ENCODE measurements at regions not wholly inside any gene's neighbourhood (a gene's known extent, or its start where the extent isn't known, plus 50 kb on each side); places are given as distances from the start of the nearest gene placed in this dataset.

- ChIA-PET POLR2A (no interaction called here), CTCF (ENCODE audit: low intra/inter-chr PET ratio, low total read pairs) (no interaction called here)
- Histone ChIP-seq H3K4me1 (ENCODE audit: insufficient read depth, low read length) (no peaks in the 10 kb centered on the region), H3K9me3 (ENCODE audit: low read length) (no peaks in the 10 kb centered on the region), H3K4me2 (ENCODE audit: low read depth, low read length) (no peak overlapping the region), H3K4me3 (replicated peaks in 1 of 3; ENCODE audit: insufficient read depth in 1 of 3, low read depth in 2 of 3, low read length in 3 of 3) (no peak overlapping the region), H3K36me3 (replicated peaks in 1 of 2; ENCODE audit: control insufficient read depth in 1 of 2, insufficient read depth in 2 of 2, low read length in 2 of 2) (no peaks in the 10 kb centered on the region), H3K27ac (ENCODE audit: extremely low read length, insufficient read depth, low read length) (no peak overlapping the region), H4K20me1 (ENCODE audit: insufficient read depth, low read length) (no peaks in the 10 kb centered on the region), H3K27me3 (ENCODE audit: control insufficient read depth in 1 of 2, insufficient read depth in 2 of 2, low read length in 2 of 2) (no peaks in the 10 kb centered on the region), H2AFZ (ENCODE audit: low read length) (no peak overlapping the region), H3K9ac (ENCODE audit: insufficient read depth, low read depth, low read length) (no peak overlapping the region), H3K79me2 (ENCODE audit: insufficient read depth, low read length) (no peaks in the 10 kb centered on the region)
- BruUV-seq (replicated peaks): no TSS peak
- no peak for ATAC-seq
- intact Hi-C loops (cut with micrococcal nuclease; ENCODE audit: unreplicated experiment) (no loop called here), in situ Hi-C loops (cut with HindIII; ENCODE audit: extremely low pct_ligation_motif_present, low pct_unique_long_range_greater_than_20kb) (no loop called here)
- no peak for TF ChIP-seq SP5 (CRISPR knock-in tag; IDR thresholded peaks at IDR 0.05; ENCODE audit: borderline replicate concordance, low read depth)
- no peak for TF ChIP-seq CEBPG (CRISPR knock-in tag; IDR thresholded peaks at IDR 0.05)
- TF ChIP-seq ZNF124 (CRISPR knock-in tag; IDR thresholded peaks at IDR 0.05): no peak
- TF ChIP-seq, protein P1, sequence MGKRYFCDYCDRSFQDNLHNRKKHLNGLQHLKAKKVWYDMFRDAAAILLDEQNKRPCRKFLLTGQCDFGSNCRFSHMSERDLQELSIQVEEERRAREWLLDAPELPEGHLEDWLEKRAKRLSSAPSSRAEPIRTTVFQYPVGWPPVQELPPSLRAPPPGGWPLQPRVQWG (CRISPR knock-in tag; IDR thresholded peaks at IDR 0.05; ENCODE audit: borderline replicate concordance, low read depth): no peak
- TF ChIP-seq MEIS2 (CRISPR knock-in tag; IDR thresholded peaks at IDR 0.05): no peak
- TF ChIP-seq SATB2 (CRISPR knock-in tag; IDR thresholded peaks at IDR 0.05): no peak
- TF ChIP-seq ZNF530 (CRISPR knock-in tag; IDR thresholded peaks at IDR 0.05; ENCODE audit: low read depth): no peak
- TF ChIP-seq TOE1 (CRISPR knock-in tag; IDR thresholded peaks at IDR 0.05): no peak
- TF ChIP-seq MLXIP (CRISPR knock-in tag; IDR thresholded peaks at IDR 0.05; ENCODE audit: borderline replicate concordance): no peak
- no peak for TF ChIP-seq ZNF17 (CRISPR knock-in tag; IDR thresholded peaks at IDR 0.05)
- no peak for TF ChIP-seq GFI1 (CRISPR knock-in tag; IDR thresholded peaks at IDR 0.05; ENCODE audit: borderline replicate concordance)
- TF ChIP-seq ZNF577 (CRISPR knock-in tag; IDR thresholded peaks at IDR 0.05; ENCODE audit: borderline replicate concordance, low read depth): no peak
- no peak for TF ChIP-seq IRF2 (CRISPR knock-in tag; IDR thresholded peaks at IDR 0.05)
- no peak for DNase-seq (ENCODE audit: low spot score)
- FAIRE-seq: no peak
Measured at GRCh38 chr13:86085890-86086289, 286.7 kb upstream of the SLITRK6 start.

Data from HepG2 (cell line).